Stimulated activated naive CD4-positive, alpha-beta T cell (primary cell): ENCODE measurements at regions not wholly inside any gene's neighbourhood (a gene's known extent, or its start where the extent isn't known, plus 50 kb on each side); places are given as distances from the start of the nearest gene placed in this dataset.
"Not testable (repeated sequence)": the region's sequence is repeated elsewhere in the genome, so short reads cannot be mapped to it uniquely, and the experiment has no call there.

Experiments
- DNase-seq, 6 experiments: peaks; one replicate each; lab custom pipeline; 2025; lab: John Stamatoyannopoulos, UW

DNA sequence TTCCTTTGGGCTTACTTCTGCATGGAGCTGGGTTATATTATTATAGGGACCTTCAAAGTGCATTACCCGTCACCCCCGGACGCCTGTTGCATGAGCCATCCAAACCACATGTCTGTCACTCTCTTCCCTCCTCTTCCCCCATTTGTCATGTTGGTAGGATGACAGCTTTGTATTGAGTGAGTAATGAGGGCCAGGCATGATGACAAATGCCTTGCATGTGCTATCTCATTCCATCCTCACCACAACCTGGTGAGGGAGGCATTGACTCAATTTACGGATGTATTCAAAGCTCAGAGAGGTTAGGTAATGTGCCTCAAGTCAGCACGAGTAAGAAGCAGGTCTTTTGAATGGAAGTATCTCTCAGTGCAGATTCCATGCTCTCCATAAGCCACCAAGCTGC is 510.5 kb upstream of the TNP1 start:
- DNase-seq, result no peak

DNA sequence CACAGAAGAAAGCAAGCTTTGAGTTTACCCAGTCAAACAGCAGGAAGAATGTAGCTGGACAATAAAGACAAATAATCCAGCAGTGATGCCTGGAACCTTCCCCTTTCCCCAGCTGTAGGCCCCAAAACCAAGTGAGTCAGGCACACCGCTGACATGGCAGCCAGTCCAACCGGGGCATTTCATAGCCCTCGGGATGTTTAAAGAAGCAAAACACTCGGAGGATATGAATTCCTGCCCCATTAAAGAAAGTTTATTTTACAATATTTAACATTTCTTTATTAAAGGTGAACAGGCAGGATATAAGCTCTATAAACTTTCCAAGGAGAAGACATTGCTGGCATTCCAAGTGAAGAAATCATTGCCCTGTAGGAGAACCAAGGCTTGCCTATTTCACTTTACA is 507.6 kb upstream of the TNP1 start:
- DNase-seq, result no peak

DNA sequence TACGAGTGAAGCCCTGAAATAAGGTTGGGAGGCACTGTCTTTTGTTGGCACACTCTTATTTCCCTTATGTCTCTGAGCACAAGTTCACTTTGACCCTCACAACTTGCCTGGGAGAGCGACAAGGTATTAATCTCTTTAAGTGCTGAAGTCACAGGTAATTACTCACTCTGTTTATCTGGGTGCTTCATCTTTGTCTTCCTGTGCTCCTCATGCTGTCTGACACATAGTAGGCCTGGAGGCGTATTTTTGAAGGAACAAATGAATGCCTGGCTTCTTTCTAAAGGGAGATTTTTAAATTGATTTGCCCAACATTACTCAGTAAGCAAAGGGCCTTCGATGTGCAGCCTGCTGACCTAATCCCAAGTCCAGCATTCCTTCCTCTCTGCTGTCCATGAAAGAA is 507.1 kb upstream of the TNP1 start:
- DNase-seq, result no peak

DNA sequence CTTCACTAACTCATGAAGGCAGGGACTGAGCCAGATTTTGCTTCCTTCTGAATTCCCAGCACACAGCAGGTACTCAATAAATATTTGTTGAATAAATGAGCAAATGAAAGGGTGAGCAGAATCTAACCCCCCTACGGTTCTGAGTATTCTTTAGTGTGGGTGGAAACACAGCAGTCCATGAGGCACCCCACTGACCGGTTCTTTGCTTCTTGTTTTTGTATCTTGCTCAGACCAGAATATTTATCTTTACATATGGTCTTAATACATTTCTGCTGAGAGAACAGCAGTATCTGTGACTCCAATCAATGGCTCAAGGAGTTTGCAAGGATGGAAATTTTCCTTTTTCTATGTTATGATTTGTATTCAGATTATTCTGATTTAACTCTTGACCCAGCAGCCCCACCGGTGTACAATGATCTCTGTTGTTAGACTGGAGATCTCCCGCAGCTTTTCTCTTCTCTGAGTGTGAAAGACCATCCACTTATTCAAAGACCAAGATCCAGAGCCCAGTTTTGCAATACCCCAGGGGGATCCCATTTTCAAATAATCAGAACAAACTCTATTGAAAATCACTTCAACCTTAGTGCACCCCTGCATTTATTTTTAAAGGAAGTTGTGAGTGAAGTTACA is 506.5 kb upstream of the TNP1 start:
- DNase-seq, result no peak

DNA sequence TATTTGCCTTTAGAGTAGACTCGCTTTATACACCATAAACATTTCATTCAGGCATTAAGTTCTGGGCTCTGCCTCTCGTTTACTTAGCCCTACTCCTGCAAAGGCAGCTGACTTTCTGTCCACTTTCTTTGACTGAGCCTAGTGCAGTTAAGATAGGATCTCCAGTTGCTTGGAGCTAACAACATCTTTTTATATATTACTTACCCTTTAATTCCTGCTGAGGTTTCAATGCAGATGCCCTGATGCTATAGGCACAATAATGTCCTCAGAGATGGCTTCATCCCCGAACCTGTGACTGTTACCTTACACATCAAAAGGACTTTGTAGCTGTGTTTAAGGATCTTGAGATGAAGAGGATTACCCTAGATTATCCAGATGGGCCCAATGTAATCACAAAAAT is 505.8 kb upstream of the TNP1 start:
- no peak for DNase-seq

DNA sequence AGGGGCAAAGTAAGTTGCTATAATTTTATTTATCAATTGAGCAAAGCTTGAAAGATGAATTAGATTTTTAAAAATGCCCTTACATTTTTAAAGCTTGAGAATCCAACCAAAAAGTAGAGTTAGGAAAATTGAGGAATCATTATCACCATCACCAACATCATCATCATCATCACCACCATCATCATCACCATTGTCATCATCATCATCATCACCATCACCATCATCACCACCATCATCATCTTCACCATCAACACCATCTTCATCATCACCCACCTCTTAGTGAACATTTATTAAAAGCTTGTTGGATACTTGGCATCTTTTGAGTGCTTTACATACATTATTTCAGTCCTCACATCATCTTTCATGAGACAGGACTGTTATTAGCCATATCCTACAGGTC is 504.4 kb upstream of the TNP1 start:
- no peak for DNase-seq

DNA sequence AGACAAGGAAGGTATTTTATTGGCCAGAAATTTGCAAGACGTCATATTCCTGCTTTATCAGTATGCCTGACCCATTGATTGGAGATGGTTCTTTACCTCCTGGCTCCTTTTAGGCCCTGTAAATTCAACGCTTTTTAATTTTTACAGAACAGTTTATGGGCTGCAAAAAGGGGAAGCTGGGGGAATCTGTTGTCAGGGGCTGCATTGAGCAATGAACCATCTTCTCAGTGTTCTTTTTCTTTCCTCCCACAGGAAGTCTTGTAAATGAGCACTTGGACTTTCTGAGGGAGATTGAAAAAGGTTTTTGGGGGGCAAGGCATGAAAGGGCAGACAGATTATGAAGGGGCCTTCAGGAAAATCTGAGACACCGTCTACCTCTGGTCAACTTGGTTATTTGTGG is 503.6 kb upstream of the TNP1 start:
- DNase-seq, result no peak

DNA sequence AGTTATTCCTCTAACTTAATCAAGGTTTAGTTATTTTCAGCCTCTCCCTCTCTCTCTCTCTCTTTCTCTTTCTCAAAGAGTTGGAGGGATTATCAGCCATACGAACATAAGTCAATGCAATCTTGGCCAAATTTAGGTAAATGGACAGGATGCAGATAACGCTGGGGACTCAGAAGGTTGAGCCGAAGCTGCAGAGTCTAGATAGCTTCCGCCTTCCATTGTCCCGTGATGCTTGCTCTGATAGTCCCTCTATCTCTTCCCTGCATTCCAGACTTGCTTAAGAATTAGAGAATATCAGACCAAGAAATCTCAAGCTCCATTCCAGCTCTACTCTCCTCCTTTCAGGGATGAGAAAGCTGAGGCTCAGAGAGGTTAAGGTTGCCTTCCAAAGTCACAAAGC is 502.8 kb upstream of the TNP1 start:
- DNase-seq, result no peak

DNA sequence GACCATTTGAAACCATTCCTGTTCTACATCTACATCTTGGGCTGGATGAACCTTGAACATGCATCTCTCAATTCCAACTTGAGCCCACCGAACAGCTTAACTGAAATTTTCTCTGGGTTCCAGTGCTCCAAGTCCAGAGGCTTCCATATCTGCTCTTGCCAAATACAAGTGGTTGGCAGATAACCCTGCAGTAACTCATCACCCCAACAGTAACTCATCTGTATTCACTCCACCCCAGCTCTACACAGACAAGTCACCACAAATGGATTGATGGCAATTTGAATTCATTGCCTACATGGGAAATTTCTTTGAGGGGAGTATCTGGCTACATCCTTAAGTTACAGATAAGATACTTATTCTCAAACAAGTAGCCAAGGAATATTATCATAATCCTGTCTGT is 502.4 kb upstream of the TNP1 start:
- no peak for DNase-seq

DNA sequence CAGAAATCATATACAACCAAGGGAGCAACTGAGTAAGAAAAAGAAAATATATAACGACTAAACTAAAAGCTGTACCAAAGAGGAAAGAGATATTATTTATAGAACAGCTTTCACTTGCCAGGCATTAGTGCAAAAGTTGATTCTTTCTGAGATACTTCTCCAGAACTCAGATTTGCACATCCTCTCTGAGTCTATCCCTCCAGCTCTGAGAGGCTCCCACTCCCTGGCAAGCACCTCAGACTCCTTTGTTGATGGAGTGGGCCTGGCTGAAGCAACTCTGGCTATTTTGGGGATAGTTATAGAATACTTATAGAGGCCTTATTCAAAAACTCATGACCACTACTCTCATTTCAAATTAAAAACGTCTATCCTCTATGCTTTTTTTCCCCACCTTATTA is 501.6 kb upstream of the TNP1 start:
- no peak for DNase-seq

DNA sequence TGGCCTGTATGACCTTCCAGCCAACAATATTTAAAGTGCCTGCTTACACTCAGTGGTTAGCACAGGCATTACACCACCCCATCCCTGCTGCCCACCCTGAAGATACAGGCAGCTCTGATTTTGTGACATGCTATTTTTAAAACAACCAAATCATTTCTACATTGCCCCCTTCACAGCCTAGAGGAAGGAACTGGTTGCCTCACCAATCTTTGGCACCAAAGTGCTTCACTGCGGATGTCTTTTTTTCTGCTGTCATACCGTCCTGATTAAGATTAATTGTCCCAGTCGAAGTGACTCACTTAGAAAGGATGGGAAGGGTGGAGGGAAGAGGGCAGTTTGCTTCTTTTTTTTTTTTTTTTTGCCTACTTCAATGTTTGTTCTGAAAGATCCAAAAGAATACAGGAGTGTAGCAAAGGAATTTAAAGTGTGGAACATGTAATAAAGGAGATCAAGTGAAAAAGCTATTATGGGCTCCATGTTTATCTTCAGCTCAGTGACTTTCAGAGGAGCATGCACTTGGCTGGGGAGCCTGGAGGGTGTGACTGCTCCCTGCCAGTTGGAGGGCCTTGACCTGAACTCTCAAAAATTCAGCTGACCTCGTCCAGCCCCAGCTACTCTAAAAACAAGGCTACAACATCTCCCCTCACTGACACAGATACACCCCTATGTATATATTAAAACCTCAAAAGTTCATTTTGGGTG is 501.1 kb upstream of the TNP1 start:
- DNase-seq, result no peak

DNA sequence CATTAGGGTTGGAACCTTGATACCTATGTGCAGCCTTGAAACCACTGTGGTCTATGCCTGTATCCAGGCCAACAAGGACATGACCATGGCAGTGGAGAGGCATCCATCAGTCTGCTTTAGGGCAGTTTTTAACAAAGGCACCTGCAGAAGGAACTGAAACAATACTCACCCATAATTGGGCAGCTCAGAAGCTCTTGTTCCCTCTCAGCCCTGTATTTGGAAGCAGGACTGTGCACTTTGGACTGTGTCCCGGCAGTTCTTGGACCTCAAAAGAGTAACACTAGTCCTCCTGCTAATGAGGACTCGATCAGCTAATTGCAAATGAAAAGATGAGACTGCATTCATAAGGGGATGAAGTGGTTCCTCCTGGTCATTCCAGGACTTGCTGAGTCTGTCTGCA is 500.2 kb upstream of the TNP1 start:
- no peak for DNase-seq

DNA sequence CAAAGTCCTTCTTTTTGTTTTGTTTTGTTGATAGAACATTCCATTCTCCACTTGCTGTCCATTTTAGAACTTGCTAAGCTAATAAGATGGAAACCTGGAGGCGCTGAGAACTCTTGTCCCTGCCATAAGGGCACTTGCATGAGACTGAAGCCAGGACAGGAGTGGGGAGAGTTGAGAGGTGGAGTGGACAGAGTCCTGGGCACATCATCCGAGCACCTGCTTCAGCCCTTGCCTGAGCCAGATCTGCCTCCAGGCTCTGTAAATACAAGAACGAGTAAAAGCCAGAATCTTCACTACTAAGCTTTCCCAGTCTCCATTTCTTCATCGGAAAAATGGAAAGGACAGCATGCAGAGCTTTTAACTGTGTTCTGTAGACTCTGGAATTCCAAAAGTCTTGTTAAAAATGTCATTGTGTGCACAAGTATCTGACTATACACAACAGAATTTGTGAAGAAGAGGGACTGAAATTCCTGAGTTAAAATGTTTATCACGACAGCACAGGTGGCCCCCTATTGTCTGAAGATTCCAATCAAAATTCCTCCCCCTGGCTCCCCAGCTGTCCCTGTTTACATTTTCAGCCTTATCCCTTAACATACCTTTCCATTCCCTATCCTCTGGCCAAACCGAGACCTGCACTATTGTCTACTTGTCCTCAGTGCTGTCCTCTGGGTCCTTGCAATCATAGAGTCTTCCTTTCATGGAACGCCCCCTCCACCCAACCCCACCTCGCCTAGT is 498.2 kb upstream of the TNP1 start:
- DNase-seq, result no peak

DNA sequence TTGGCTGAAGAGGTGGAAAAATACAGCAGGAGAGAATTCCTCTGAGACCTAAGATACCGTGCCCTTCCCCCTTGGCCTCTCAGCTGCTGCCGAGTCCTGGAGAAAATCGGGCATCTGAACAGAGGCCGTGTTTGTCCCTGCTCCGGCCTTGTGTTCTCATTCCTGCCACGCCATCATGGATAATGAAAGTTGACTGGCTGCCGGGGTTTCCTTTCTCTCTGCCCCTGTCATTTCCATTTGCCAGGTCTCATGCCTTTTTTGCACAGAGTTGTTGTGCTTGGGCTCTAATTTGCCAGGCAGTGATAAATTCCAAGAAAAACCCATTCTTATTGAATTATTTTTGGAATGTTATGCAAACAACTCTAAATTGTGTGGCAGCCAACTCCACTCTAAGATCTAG is 496.9 kb upstream of the TNP1 start:
- DNase-seq, result no peak

DNA sequence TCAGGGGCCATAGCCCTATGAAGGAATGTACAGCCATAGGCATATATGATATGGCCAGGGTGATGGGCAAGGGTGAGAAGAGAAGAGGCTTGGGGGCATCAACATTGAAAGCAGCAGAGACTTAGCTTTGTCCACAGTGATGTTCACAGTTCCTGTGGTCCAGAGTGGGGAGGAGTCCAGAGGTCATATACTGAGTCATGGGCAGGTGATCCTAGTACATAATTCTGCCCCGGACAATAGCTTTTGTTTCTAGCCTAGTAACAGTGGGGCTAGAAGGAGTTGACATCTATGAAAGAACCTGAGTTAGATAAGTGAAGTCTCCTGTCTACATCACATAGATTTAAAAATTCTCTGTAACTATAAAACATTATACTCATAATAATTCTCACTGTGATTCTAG is 496.3 kb upstream of the TNP1 start:
- DNase-seq, result no peak

DNA sequence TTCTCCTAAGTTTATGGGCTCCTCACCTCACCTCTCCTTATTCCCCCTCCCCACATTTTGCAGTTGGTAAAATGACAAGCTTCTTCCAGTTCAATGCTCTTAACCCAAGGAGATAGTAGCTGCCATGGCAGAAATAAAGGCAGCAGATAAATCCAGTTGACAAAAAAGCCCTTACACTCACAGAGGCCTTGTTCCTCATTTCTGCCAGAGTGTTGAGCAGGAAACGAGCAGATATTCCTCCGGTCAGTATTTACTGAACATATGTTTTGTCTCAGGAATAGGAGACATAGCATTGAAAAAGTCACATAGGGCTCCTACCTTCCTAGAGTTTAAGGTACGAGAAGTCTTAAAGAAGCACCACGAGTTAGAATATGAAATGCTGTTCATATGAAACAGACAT is 493.7 kb upstream of the TNP1 start:
- DNase-seq, result no peak

DNA sequence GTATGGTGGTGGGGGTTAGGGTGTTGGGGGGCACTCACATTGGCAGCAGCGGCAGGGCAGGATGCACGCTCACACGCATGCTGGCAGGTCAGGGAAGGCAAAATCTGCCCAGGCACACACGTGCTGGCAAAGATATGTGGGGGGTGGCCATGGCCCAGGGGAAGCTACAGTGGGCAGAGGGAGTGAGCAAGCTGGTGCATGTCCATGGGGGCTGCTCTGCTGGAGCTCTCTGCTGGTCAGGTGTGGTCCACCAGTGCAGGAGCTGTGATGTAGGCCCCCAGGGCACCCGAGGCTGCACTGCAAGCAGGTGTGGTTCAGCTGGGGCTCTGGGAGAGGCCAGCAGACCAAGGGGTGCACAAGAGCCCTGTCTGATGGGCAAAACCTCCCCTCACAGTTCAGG is 491.5 kb upstream of the TNP1 start:
- no peak for DNase-seq

DNA sequence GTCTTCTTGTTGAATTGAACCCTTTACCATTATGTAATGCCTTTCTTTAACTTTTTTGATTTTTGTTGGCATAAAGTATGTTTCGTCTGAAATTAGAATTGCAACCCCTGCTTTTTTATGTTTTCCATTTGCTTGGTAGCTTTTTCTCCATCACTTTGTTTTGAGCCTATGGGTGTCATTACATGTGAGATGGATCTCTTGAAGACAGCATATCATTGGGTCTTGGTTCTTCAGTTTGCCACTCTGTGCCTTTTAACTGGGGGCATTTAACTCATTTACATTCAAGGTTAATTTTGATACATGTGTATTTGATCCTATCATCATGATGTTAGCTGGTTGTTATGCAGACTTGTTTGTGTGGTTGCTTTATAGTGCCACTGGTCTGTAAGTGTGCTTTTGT is 489.4 kb upstream of the TNP1 start:
- no peak for DNase-seq

DNA sequence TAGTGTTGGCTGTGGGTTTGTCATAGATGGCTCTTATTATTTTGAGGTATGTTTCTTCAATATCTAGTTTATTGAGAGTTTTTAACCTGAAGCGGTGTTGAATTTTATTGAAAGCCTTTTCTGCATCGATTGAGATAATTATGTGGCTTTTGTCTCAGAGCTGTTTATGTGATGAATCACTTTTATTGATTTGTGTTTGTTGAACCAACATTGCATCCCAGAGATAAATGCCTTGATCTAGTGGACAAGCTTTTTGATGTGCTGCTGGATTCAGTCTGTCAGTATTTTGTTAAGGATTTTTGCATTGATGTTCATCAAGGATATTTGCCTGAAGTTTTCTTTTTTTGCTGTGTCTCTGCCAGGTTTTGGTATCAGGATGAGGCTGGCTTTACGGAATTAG is 487.8 kb upstream of the TNP1 start:
- DNase-seq, result not testable (repeated sequence)

DNA sequence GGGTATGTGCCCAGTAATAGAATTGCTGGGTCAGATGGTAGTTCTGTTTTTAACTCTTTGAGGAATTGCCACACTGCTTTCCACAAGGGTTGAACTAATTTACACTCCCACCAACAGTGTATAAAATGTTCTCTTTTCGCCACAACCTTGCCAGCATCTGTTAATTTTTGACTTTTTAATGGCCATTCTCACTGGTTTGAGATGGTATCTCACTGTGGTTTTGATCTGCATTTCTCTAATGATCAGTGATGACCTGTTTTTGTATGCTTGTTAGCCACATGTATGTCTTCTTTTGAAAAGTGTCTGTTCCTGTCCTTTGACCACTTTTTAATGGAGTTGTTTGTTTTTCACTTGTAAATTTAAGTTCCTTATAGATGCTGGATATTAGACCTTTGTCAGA is 486.2 kb upstream of the TNP1 start:
- not testable (repeated sequence) for DNase-seq

DNA sequence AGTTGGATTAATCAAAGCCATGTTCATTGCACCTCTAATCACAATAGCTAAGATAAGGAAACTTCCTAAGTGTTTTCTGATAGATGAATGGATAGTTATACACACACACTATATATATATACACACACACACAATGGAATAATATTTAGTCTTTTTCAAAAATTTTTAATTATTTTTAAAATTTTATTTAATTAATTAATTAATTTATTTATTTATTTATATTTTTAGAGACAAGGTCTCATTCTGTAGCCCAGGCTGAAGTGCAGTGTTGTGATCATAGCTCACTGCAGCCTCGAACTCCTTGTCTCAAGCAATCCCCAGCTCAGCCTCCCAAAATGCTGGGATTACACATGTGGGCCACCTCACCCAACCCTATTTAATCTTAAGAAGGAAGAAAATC is 481.0 kb upstream of the TNP1 start:
- DNase-seq, result no peak

DNA sequence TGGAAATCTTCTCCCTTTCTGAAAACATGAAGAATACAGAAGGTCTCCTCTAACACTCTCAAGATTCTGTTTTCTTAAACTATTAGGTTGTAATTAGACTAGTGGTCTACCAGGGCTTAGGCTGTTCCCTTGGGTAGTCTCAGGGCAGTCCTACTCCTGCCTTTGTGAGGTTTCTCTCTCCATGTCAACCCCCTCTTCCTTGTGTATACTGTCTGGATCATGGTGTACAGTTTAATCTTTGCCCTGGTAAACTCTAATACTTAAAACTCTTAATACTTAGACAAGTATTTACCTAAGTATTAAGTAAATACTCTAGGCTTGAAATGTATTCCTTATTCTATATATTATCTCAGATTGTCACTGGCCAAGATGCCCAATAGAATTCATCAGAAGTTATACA is 480.3 kb upstream of the TNP1 start:
- DNase-seq, result no peak

DNA sequence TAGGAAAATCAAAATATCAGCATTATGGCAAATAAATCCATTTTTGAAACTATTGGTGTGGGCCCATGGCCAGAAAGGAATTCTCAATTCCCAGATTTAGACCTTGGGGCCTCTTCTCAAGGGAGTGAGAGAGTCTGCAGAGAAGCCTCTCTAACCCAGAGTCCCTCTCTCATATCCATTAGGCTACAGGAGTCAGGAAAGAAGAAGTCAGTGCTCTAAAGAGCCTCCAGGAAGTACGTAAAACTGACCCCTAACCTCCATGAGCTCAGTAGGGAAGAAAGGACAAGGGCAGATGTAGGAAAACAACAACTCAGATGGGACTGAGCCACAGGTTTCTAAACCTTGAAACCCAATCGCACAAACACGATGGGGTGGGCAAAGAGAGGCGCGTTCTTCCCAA is 479.9 kb upstream of the TNP1 start:
- DNase-seq, result no peak
